ENCODE measurements at regions not wholly inside any gene's neighbourhood (a gene's known extent, or its start where the extent isn't known, plus 50 kb on each side); places are given as distances from the start of the nearest gene placed in this dataset.
"Not testable (repeated sequence)": the region's sequence is repeated elsewhere in the genome, so short reads cannot be mapped to it uniquely, and the experiment has no call there.

DNA sequence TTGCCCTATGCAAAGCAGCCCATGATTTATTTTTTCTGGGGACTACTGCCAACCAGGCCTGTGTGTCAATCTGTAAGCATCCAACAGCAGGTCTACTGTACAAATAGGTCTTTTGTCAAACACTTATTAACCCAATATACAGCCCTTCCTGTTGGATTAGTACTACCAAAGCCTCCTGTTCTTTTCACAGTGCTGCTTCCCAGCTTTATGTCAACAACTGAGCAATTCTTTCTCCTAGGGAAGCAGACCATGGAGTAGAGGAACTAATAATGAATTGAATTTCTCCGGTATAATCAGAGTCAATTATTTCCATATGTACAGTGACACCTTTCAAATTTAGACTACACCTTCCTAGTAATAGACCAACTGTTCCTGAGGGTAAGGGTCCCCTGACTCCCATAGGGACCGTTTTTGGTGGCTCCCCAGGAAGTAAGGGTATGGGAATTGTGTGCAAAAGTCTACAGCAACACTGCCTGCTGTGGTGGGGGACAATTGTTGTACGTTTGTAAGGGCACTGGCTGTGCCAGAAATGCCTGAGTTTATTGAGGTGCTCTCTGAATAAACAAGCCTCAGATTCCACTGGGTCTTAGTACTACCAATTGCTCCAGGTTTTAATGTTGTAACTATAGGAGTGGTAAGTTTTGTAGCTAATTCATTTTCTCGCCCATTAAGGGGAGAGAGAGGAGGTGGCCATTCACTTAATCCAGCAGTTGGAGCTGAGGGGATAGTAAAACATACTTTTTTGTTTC is 286.1 kb upstream of the MTPN start:
- not testable (repeated sequence) for H3T11ph ChIP-seq (ENCODE audit: low read length); H3K27me3 ChIP-seq (ENCODE audit: insufficient read depth, low read length); H3K4me2 ChIP-seq (ENCODE audit: insufficient read depth, insufficient read length, low read length); H3K4me3 Mint-ChIP-seq; H3K27me3 Mint-ChIP-seq (ENCODE audit: low read depth); H3K79me1 ChIP-seq (ENCODE audit: insufficient read depth, low read depth, low read length, poor library complexity, severe bottlenecking); H3K9ac ChIP-seq (ENCODE audit: extremely low read depth, insufficient read length, low read length); H4K5ac ChIP-seq (ENCODE audit: insufficient read length, low read depth, low read length); H3K27ac ChIP-seq (ENCODE audit: insufficient read length, low read depth, low read length); H3K14ac ChIP-seq (ENCODE audit: insufficient read depth, low read length); H2AK5ac ChIP-seq (ENCODE audit: insufficient read length, low read length); H2BK15ac ChIP-seq (ENCODE audit: low read depth, low read length); H2BK5ac ChIP-seq (ENCODE audit: insufficient read length, low read length); H4K91ac ChIP-seq (ENCODE audit: insufficient read length, low read depth, low read length); H2BK12ac ChIP-seq (ENCODE audit: insufficient read length, low read depth, low read length); H3K79me2 ChIP-seq (ENCODE audit: insufficient read depth, low read length); H3K4me1 Mint-ChIP-seq; H3K56ac ChIP-seq (ENCODE audit: insufficient read length, low read depth, low read length); H2BK20ac ChIP-seq (ENCODE audit: low read depth, low read length, poor library complexity, severe bottlenecking); H2AFZ ChIP-seq (ENCODE audit: low read length); DNase-seq; H3K18ac ChIP-seq (ENCODE audit: insufficient read length, low read depth, low read length); H2BK120ac ChIP-seq (ENCODE audit: low read depth, low read length, poor library complexity, severe bottlenecking); H3K4ac ChIP-seq (ENCODE audit: low read depth, low read length); H3K23ac ChIP-seq (ENCODE audit: insufficient read length, low read depth, low read length); H3K27ac Mint-ChIP-seq; H3K4me1 ChIP-seq (ENCODE audit: insufficient read depth, low read length); H4K20me1 ChIP-seq (ENCODE audit: control insufficient read depth, insufficient read depth, insufficient read length); H3K23me2 ChIP-seq (ENCODE audit: insufficient read length, low read depth, low read length, poor library complexity, severe bottlenecking); H4K8ac ChIP-seq (replicated peaks; ENCODE audit: insufficient read length, low read depth, low read length)
- H3K9me3 Mint-ChIP-seq, result peaks cover 59 to 68% of the 10 kb centered on the region in 2 experiments
- WGBS (ENCODE audit: extremely low coverage, insufficient read length, low lambda C conversion rate), result no CpG with 5 or more reads among the region's 4 CpGs
- H3K36me3 Mint-ChIP-seq (ENCODE audit: insufficient read depth in 1 of 3, low read depth in 3 of 3), result peaks cover 21 to 46% (median 25%) of the 10 kb centered on the region in 3 experiments
- peaks cover 40% of the 10 kb centered on the region for H3K9me3 ChIP-seq (ENCODE audit: control insufficient read depth, low read depth, low read length)

DNA sequence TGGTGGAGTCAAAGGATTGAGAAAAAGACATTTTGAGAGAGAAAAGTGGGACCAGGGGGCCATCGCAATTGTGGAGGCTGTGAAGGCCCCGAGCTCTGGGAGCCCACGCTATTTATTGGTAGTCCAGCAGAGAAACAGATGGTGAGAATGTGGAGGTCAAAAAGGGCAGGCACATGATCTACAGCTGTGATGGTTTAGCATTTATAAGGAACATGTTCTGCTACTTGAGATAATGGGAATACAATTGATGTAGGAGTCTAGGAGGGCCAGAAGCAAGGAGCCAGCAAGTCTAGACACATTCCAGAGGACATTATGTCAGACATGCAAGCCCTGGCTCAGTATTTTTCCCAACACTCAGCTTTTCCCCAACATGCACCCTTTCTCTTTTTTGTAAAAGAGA is 283.4 kb upstream of the MTPN start:
- peaks cover 18 to 38% (median 25%) of the 10 kb centered on the region in 3 experiments for H3K36me3 Mint-ChIP-seq (ENCODE audit: insufficient read depth in 1 of 3, low read depth in 3 of 3)
- H3K9me3 ChIP-seq (ENCODE audit: control insufficient read depth, low read depth, low read length), result peaks cover 38% of the 10 kb centered on the region

More for the DNA sequence above, 283.4 kb upstream of the MTPN start:
- not testable (repeated sequence) for H2BK15ac ChIP-seq (ENCODE audit: low read depth, low read length); DNase-seq; H3K9ac ChIP-seq (ENCODE audit: extremely low read depth, insufficient read length, low read length); H2AFZ ChIP-seq (ENCODE audit: low read length); H2AK5ac ChIP-seq (ENCODE audit: insufficient read length, low read length); H3K23me2 ChIP-seq (ENCODE audit: insufficient read length, low read depth, low read length, poor library complexity, severe bottlenecking); H4K20me1 ChIP-seq (ENCODE audit: control insufficient read depth, insufficient read depth, insufficient read length); H3K14ac ChIP-seq (ENCODE audit: insufficient read depth, low read length); H3K27ac Mint-ChIP-seq; H2BK20ac ChIP-seq (ENCODE audit: low read depth, low read length, poor library complexity, severe bottlenecking); H3K27ac ChIP-seq (ENCODE audit: insufficient read length, low read depth, low read length); H4K91ac ChIP-seq (ENCODE audit: insufficient read length, low read depth, low read length); H3K79me1 ChIP-seq (ENCODE audit: insufficient read depth, low read depth, low read length, poor library complexity, severe bottlenecking); H3K23ac ChIP-seq (ENCODE audit: insufficient read length, low read depth, low read length); H4K5ac ChIP-seq (ENCODE audit: insufficient read length, low read depth, low read length); H3T11ph ChIP-seq (ENCODE audit: low read length); H4K8ac ChIP-seq (replicated peaks; ENCODE audit: insufficient read length, low read depth, low read length); H3K4me3 Mint-ChIP-seq; H3K79me2 ChIP-seq (ENCODE audit: insufficient read depth, low read length); H2BK5ac ChIP-seq (ENCODE audit: insufficient read length, low read length); H3K56ac ChIP-seq (ENCODE audit: insufficient read length, low read depth, low read length); H2BK120ac ChIP-seq (ENCODE audit: low read depth, low read length, poor library complexity, severe bottlenecking); H3K18ac ChIP-seq (ENCODE audit: insufficient read length, low read depth, low read length); H3K27me3 ChIP-seq (ENCODE audit: insufficient read depth, low read length); H3K4me2 ChIP-seq (ENCODE audit: insufficient read depth, insufficient read length, low read length); H3K4me1 Mint-ChIP-seq; H2BK12ac ChIP-seq (ENCODE audit: insufficient read length, low read depth, low read length); H3K4ac ChIP-seq (ENCODE audit: low read depth, low read length); H3K27me3 Mint-ChIP-seq (ENCODE audit: low read depth); H3K4me1 ChIP-seq (ENCODE audit: insufficient read depth, low read length)
- H3K9me3 Mint-ChIP-seq, result peaks cover 42 to 51% of the 10 kb centered on the region in 2 experiments
- no CpG with 5 or more reads among the region's 3 CpGs for WGBS (ENCODE audit: extremely low coverage, insufficient read length, low lambda C conversion rate)
